WTC11 (cell line): ENCODE measurements at regions not wholly inside any gene's neighbourhood (a gene's known extent, or its start where the extent isn't known, plus 50 kb on each side); places are given as distances from the start of the nearest gene placed in this dataset.

Experiments used
- ATAC-seq: fragments of 200-7000 bp; cut with Tn5 transposase; 2 replicates; pipeline ENCODE4 v1.10.0; 2021; ENCODE audit warnings: mild to moderate bottlenecking, moderate library complexity
- CTCF ChIA-PET: fragments of 300-600 bp; sonication (Branson Sonifier 250); formaldehyde crosslinking; loops from one replicate; lab custom pipeline; 2021; ENCODE audit warnings: antibody characterized with exemption; lab: Charles Lee
- POLR2A ChIA-PET: fragments of 350-600 bp; sonication (Branson Sonifier 250); formaldehyde crosslinking; loops from one replicate; lab custom pipeline; 2021; ENCODE audit warnings: antibody characterized with exemption; lab: Charles Lee
- DNase-seq: peaks from one replicate; pipeline ENCODE4 v3.0.0; 2021; ENCODE audit warnings: low spot score
- H3K27ac Mint-ChIP-seq: 2 replicates; pipeline ENCODE4 v1.8.0; 2021; ENCODE audit warnings: mixed read lengths
- H3K27me3 Mint-ChIP-seq: 2 replicates; pipeline ENCODE4 v1.8.0; 2021; ENCODE audit warnings: low read depth, mild to moderate bottlenecking, moderate library complexity, mixed read lengths
- H3K36me3 Mint-ChIP-seq: 2 replicates; pipeline ENCODE4 v1.8.0; 2021; ENCODE audit warnings: mixed read lengths
- H3K4me1 Mint-ChIP-seq: 2 replicates; pipeline ENCODE4 v1.8.0; 2022; ENCODE audit warnings: mixed read lengths
- H3K4me3 Mint-ChIP-seq: 2 replicates; pipeline ENCODE4 v1.8.0; 2021; ENCODE audit warnings: mild to moderate bottlenecking, moderate library complexity, mixed read lengths
- H3K9me3 Mint-ChIP-seq: 2 replicates; pipeline ENCODE4 v1.8.0; 2021; ENCODE audit warnings: mixed read lengths
- ELF4 ChIP-seq: sonication (generic); formaldehyde crosslinking; IDR thresholded peaks from 2 replicates; pipeline ENCODE4 v1.8.1; 2022; ENCODE audit warnings: low read depth, mild to moderate bottlenecking, moderate library complexity, missing genetic modification reagents
- EMX1 ChIP-seq: fragments of 250-450 bp; sonication (Bioruptor Pico); IDR thresholded peaks from 2 replicates; pipeline ENCODE4 v1.8.0; 2021; ENCODE audit warnings: mild to moderate bottlenecking
- GRHL2 ChIP-seq: fragments of 250-450 bp; sonication (Bioruptor Pico); IDR thresholded peaks from 2 replicates; pipeline ENCODE4 v1.8.0; 2022; ENCODE audit warnings: mild to moderate bottlenecking, moderate library complexity; ENCODE audit not compliant: insufficient replicate concordance, severe bottlenecking
- HMGA2 ChIP-seq: fragments of 250-450 bp; sonication (Bioruptor Pico); IDR thresholded peaks from 2 replicates; pipeline ENCODE4 v1.4.0; 2021; ENCODE audit warnings: mild to moderate bottlenecking, moderate library complexity
- NFATC4 ChIP-seq: fragments of 250-450 bp; sonication (Bioruptor Pico); IDR thresholded peaks from 2 replicates; pipeline ENCODE4 v1.9.0; 2021; ENCODE audit warnings: mild to moderate bottlenecking
- NR3C1 ChIP-seq: sonication (generic); formaldehyde crosslinking; conservative IDR thresholded peaks from 2 replicates; pipeline ENCODE4 v1.8.1; 2023; ENCODE audit warnings: low read depth, mild to moderate bottlenecking, missing genetic modification reagents
- SMAD3 ChIP-seq: sonication (generic); formaldehyde crosslinking; IDR thresholded peaks from 2 replicates; pipeline ENCODE4 v1.8.0; 2022; ENCODE audit warnings: missing genetic modification reagents, mild to moderate bottlenecking, borderline replicate concordance
- TCF7 ChIP-seq: sonication (generic); formaldehyde crosslinking; IDR thresholded peaks from 2 replicates; pipeline ENCODE4 v1.8.0; 2022; ENCODE audit warnings: mild to moderate bottlenecking, low read depth, missing genetic modification reagents, moderate library complexity
- ZBTB21 ChIP-seq: sonication (generic); formaldehyde crosslinking; IDR thresholded peaks from 2 replicates; pipeline ENCODE4 v1.8.1; 2023; ENCODE audit warnings: mild to moderate bottlenecking, missing genetic modification reagents, borderline replicate concordance
- ZNF317 ChIP-seq: sonication (generic); formaldehyde crosslinking; IDR thresholded peaks from 2 replicates; pipeline ENCODE4 v1.8.1; 2023; ENCODE audit warnings: low read depth, mild to moderate bottlenecking, moderate library complexity, missing genetic modification reagents, borderline replicate concordance
- TF ChIP-seq, protein P1 (sequence below): fragments of 250-450 bp; sonication (Bioruptor Pico); IDR thresholded peaks from 2 replicates; pipeline ENCODE4 v1.9.0; 2021; ENCODE audit warnings: mild to moderate bottlenecking, borderline replicate concordance
- TF ChIP-seq, protein P2 (sequence below): sonication (generic); formaldehyde crosslinking; conservative IDR thresholded peaks from 2 replicates; pipeline ENCODE4 v1.8.1; 2023; ENCODE audit warnings: mild to moderate bottlenecking, low read depth, missing genetic modification reagents, moderate library complexity
- TF ChIP-seq, protein P3 (sequence below): sonication (generic); formaldehyde crosslinking; IDR thresholded peaks from 2 replicates; pipeline ENCODE4 v1.8.1; 2022; ENCODE audit warnings: mild to moderate bottlenecking, moderate library complexity, missing genetic modification reagents
- TF ChIP-seq, protein P4 (sequence below): fragments of 250-450 bp; sonication (Bioruptor Pico); IDR thresholded peaks from 2 replicates; pipeline ENCODE4 v1.8.0; 2021; ENCODE audit warnings: mild to moderate bottlenecking
- TF ChIP-seq, protein P5 (sequence below): sonication (generic); formaldehyde crosslinking; IDR thresholded peaks from 2 replicates; pipeline ENCODE4 v1.8.1; 2022; ENCODE audit warnings: missing genetic modification reagents, borderline replicate concordance
- TF ChIP-seq, protein P6 (sequence below): fragments of 250-450 bp; sonication (Bioruptor Pico); IDR thresholded peaks from 2 replicates; pipeline ENCODE4 v1.9.0; 2021; ENCODE audit warnings: moderate library complexity, mild to moderate bottlenecking, inconsistent platforms, borderline replicate concordance

DNA sequence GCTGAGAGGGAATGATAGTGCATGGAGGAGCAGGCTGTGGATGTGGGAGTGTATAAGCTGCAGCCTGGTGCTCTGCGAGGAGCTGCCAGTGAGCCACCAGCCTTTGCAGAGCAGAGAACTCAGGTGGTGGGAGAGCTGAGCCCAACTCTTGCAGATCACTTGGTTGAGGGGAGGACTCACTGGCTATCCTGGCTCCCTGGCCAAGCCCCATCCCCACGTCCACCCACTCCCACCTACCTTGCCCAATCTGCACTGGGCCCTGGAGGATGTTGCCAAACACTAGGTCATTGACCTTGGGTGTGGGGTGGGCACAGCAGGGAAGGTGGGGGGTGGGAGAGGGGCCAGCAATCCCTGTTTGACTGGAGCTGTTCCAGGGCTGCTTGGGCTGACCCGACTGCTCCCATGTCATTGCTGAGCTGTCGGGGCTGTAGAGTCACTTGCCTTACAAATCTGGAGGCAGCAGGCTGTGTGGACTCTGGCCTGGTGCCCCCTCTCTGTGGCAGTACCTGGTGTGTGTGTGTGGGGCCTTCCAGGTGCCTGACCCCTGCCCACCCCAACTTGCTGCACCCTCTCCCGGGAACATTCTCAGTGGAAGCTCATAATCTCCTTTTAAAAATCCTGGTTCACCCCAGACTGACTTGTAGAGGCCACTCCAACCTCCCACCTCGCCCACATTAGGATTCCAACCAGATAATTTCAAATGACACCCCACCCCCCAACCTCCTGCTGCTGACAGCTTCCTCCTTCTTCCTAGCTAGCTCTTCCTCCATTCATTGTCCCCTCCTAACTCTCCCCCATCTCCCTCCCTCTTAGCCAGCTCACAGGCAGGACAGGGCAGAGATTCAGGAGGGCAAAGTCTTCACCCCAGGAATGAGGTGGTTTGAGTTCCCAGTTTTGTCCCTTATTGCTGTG, 162.3 kb downstream of the MRPL14 start:
- Mint-ChIP-seq H3K4me1 (peaks cover 21% of the 10 kb centered on the region), H3K27ac (no peak overlapping the region), H3K36me3 (no peaks in the 10 kb centered on the region), H3K4me3 (no peak overlapping the region), H3K27me3 (no peaks in the 10 kb centered on the region), H3K9me3 (no peaks in the 10 kb centered on the region)
- ChIA-PET POLR2A (interaction anchor here (0.7 to 0.8 kb wide), 2 partner anchors 39 to 100 kb away, joined by 3 read pairs; no protein-coding TSS in a partner anchor), CTCF (interaction anchor here (0.9 to 2.1 kb wide), 6 partner anchors 11 to 190 kb away, joined by 3 to 15 read pairs (median 3); no protein-coding TSS in a partner anchor)
- TF ChIP-seq EMX1 (CRISPR knock-in tag): no peak
- TF ChIP-seq, protein P1, sequence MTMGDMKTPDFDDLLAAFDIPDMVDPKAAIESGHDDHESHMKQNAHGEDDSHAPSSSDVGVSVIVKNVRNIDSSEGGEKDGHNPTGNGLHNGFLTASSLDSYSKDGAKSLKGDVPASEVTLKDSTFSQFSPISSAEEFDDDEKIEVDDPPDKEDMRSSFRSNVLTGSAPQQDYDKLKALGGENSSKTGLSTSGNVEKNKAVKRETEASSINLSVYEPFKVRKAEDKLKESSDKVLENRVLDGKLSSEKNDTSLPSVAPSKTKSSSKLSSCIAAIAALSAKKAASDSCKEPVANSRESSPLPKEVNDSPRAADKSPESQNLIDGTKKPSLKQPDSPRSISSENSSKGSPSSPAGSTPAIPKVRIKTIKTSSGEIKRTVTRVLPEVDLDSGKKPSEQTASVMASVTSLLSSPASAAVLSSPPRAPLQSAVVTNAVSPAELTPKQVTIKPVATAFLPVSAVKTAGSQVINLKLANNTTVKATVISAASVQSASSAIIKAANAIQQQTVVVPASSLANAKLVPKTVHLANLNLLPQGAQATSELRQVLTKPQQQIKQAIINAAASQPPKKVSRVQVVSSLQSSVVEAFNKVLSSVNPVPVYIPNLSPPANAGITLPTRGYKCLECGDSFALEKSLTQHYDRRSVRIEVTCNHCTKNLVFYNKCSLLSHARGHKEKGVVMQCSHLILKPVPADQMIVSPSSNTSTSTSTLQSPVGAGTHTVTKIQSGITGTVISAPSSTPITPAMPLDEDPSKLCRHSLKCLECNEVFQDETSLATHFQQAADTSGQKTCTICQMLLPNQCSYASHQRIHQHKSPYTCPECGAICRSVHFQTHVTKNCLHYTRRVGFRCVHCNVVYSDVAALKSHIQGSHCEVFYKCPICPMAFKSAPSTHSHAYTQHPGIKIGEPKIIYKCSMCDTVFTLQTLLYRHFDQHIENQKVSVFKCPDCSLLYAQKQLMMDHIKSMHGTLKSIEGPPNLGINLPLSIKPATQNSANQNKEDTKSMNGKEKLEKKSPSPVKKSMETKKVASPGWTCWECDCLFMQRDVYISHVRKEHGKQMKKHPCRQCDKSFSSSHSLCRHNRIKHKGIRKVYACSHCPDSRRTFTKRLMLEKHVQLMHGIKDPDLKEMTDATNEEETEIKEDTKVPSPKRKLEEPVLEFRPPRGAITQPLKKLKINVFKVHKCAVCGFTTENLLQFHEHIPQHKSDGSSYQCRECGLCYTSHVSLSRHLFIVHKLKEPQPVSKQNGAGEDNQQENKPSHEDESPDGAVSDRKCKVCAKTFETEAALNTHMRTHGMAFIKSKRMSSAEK (CRISPR knock-in tag): no peak
- TF ChIP-seq NR3C1: no peak
- TF ChIP-seq, protein P2, sequence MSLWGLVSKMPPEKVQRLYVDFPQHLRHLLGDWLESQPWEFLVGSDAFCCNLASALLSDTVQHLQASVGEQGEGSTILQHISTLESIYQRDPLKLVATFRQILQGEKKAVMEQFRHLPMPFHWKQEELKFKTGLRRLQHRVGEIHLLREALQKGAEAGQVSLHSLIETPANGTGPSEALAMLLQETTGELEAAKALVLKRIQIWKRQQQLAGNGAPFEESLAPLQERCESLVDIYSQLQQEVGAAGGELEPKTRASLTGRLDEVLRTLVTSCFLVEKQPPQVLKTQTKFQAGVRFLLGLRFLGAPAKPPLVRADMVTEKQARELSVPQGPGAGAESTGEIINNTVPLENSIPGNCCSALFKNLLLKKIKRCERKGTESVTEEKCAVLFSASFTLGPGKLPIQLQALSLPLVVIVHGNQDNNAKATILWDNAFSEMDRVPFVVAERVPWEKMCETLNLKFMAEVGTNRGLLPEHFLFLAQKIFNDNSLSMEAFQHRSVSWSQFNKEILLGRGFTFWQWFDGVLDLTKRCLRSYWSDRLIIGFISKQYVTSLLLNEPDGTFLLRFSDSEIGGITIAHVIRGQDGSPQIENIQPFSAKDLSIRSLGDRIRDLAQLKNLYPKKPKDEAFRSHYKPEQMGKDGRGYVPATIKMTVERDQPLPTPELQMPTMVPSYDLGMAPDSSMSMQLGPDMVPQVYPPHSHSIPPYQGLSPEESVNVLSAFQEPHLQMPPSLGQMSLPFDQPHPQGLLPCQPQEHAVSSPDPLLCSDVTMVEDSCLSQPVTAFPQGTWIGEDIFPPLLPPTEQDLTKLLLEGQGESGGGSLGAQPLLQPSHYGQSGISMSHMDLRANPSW (CRISPR knock-in tag): no peak
- no peak for TF ChIP-seq SMAD3 (CRISPR knock-in tag)
- TF ChIP-seq, protein P3, sequence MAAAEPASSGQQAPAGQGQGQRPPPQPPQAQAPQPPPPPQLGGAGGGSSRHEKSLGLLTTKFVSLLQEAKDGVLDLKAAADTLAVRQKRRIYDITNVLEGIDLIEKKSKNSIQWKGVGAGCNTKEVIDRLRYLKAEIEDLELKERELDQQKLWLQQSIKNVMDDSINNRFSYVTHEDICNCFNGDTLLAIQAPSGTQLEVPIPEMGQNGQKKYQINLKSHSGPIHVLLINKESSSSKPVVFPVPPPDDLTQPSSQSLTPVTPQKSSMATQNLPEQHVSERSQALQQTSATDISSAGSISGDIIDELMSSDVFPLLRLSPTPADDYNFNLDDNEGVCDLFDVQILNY (CRISPR knock-in tag): no peak
- TF ChIP-seq, protein P4, sequence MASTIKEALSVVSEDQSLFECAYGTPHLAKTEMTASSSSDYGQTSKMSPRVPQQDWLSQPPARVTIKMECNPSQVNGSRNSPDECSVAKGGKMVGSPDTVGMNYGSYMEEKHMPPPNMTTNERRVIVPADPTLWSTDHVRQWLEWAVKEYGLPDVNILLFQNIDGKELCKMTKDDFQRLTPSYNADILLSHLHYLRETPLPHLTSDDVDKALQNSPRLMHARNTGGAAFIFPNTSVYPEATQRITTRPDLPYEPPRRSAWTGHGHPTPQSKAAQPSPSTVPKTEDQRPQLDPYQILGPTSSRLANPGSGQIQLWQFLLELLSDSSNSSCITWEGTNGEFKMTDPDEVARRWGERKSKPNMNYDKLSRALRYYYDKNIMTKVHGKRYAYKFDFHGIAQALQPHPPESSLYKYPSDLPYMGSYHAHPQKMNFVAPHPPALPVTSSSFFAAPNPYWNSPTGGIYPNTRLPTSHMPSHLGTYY: no peak
- no peak for TF ChIP-seq NFATC4 (CRISPR knock-in tag)
- ATAC-seq (peak; percentile 25; the same call in 1 of the 2 replicates), DNase-seq (no peak)

DNA sequence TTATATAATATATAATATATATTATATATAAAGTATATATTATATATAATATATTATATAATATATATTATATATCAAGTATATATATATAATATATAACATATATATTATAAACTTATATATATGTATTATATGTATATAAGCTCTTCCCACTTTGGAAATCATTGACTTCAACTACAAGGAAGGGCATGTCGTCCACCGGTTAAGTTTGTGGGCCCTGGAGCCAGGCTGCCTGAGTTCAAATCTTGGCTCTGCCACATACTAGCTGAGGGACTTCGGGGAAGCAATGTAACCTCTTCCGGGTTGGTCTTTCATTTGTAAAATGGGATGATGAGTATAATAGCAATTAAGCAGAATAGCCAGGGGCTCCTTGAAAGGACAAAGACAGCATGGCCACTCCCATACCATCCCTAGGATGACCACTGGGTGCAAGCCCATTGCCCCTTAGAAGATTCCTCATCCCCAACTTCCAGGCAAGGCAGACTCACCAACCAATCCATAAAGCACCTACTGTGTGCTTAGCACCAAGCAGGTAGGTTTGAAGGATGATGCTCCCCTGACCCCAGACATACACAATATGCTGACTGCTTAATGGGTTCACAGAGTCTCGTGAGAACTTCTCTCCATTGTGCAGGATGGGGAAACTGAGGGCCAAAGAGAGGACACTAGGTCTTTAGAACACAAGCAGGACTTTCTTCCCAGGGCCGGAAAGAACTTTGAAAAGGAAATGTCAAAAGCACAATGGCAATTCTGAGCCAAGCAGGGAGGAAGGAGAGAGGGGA, 163.2 kb downstream of the MRPL14 start:
- no peaks in the 10 kb centered on the region for H3K36me3 Mint-ChIP-seq

More for the DNA sequence above, 163.2 kb downstream of the MRPL14 start:
- ChIA-PET POLR2A (no interaction called here), CTCF (interaction anchor here (0.9 to 2.1 kb wide), 4 partner anchors 10 to 190 kb away, joined by 3 to 15 read pairs (median 3); no protein-coding TSS in a partner anchor)
- Mint-ChIP-seq H3K27ac (no peak overlapping the region), H3K27me3 (peaks cover 3% of the 10 kb centered on the region; the same call in 1 of the 2 replicates), H3K4me1 (peaks cover 21% of the 10 kb centered on the region)
- ATAC-seq (no peak), DNase-seq (no peak)
- TF ChIP-seq GRHL2 (CRISPR knock-in tag) (no peak), ZBTB21 (CRISPR knock-in tag) (no peak), HMGA2 (no peak), ELF4 (CRISPR knock-in tag) (no peak), ZNF317 (CRISPR knock-in tag) (no peak), TCF7 (CRISPR knock-in tag) (no peak)
- TF ChIP-seq, protein P5, sequence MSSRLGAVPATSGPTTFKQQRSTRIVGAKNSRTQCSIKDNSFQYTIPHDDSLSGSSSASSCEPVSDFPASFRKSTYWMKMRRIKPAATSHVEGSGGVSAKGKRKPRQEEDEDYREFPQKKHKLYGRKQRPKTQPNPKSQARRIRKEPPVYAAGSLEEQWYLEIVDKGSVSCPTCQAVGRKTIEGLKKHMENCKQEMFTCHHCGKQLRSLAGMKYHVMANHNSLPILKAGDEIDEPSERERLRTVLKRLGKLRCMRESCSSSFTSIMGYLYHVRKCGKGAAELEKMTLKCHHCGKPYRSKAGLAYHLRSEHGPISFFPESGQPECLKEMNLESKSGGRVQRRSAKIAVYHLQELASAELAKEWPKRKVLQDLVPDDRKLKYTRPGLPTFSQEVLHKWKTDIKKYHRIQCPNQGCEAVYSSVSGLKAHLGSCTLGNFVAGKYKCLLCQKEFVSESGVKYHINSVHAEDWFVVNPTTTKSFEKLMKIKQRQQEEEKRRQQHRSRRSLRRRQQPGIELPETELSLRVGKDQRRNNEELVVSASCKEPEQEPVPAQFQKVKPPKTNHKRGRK (CRISPR knock-in tag): no peak
- TF ChIP-seq, protein P6, sequence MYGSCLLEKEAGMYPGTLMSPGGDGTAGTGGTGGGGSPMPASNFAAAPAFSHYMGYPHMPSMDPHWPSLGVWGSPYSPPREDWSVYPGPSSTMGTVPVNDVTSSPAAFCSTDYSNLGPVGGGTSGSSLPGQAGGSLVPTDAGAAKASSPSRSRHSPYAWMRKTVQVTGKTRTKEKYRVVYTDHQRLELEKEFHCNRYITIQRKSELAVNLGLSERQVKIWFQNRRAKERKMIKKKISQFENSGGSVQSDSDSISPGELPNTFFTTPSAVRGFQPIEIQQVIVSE (CRISPR knock-in tag): no peak
- TF ChIP-seq, all 79 proteins: peak for 0
- no peaks in the 10 kb centered on the region for H3K9me3 Mint-ChIP-seq
- no peak overlapping the region for H3K4me3 Mint-ChIP-seq
